Neural cell (in vitro differentiated cells): ENCODE measurements at regions not wholly inside any gene's neighbourhood (a gene's known extent, or its start where the extent isn't known, plus 50 kb on each side); places are given as distances from the start of the nearest gene placed in this dataset.

Source experiments
- H2AFZ ChIP-seq: fragments of 200-600, 300-800 bp; sonication (generic), shearing (Covaris generic); 2 replicates; pipeline ENCODE4 v1.6.0; 2014; ENCODE audit warnings: low read depth, mild to moderate bottlenecking, antibody characterized with exemption, low read length, moderate library complexity
- H3F3A ChIP-seq: fragments of 200-600 bp; shearing (Covaris generic); 2 replicates; pipeline ENCODE4 v1.6.1; 2016; ENCODE audit warnings: mild to moderate bottlenecking, moderate library complexity, mixed read lengths, antibody characterized with exemption, low read length; ENCODE audit not compliant: insufficient read depth, poor library complexity, severe bottlenecking
- H3K27ac ChIP-seq: fragments of 200-600, 300-800 bp; sonication (generic), shearing (Covaris generic); 2 replicates; pipeline ENCODE4 v1.5.1; 2014; ENCODE audit warnings: mild to moderate bottlenecking, low read length, moderate library complexity
- H3K27me3 ChIP-seq: fragments of 300-800, 200-600 bp; sonication (generic), shearing (Covaris generic); 2 replicates; pipeline ENCODE4 v1.6.0; 2014; ENCODE audit warnings: mild to moderate bottlenecking, low read depth, low read length, moderate library complexity; ENCODE audit not compliant: insufficient read depth
- H3K36me3 ChIP-seq: fragments of 300-800, 200-600 bp; sonication (generic), shearing (Covaris generic); 2 replicates; pipeline ENCODE4 v1.5.1; 2014; ENCODE audit warnings: mild to moderate bottlenecking, antibody characterized with exemption, low read length, moderate library complexity; ENCODE audit not compliant: insufficient read depth
- H3K4me2 ChIP-seq: fragments of 300-800, 200-600 bp; sonication (generic), shearing (Covaris generic); 2 replicates; pipeline ENCODE4 v1.6.0; 2014; ENCODE audit warnings: mild to moderate bottlenecking, low read length
- H3K4me3 ChIP-seq: fragments of 300-800, 200-600 bp; sonication (generic), shearing (Covaris generic); 2 replicates; pipeline ENCODE4 v1.5.1; 2014; ENCODE audit warnings: mild to moderate bottlenecking, low read length, moderate library complexity
- H3K79me2 ChIP-seq: fragments of 200-600 bp; shearing (Covaris generic); replicated peaks from 2 replicates; pipeline ENCODE4 v1.6.0; 2014; ENCODE audit warnings: mild to moderate bottlenecking, low read length, moderate library complexity; ENCODE audit not compliant: insufficient read depth
- H3K9ac ChIP-seq: fragments of 300-800, 200-600 bp; sonication (generic), shearing (Covaris generic); 2 replicates; pipeline ENCODE4 v1.6.1; 2016; ENCODE audit warnings: mild to moderate bottlenecking, low read length, mixed read lengths
- H3K9me2 ChIP-seq: fragments of 200-600 bp; shearing (Covaris generic); 2 replicates; pipeline ENCODE4 v1.6.1; 2016; ENCODE audit warnings: mild to moderate bottlenecking, low read length, mixed read lengths; ENCODE audit not compliant: insufficient read depth
- H3K9me3 ChIP-seq: fragments of 200-600, 300-800 bp; sonication (generic), shearing (Covaris generic); 2 replicates; pipeline ENCODE4 v1.6.1; 2016; ENCODE audit warnings: mild to moderate bottlenecking, mixed run types, low read length, moderate library complexity, mixed read lengths
- H4K20me1 ChIP-seq: fragments of 200-600 bp; shearing (Covaris generic); 2 replicates; pipeline ENCODE4 v1.6.1; 2016; ENCODE audit warnings: mild to moderate bottlenecking, mixed run types; ENCODE audit not compliant: insufficient read depth
- CTCF ChIP-seq: fragments of 450-650 bp; IDR thresholded peaks from 2 replicates; pipeline ENCODE4 v1.5.1; 2014; ENCODE audit warnings: antibody characterized with exemption, mild to moderate bottlenecking, moderate library complexity; ENCODE audit not compliant: poor library complexity, severe bottlenecking
- EP300 ChIP-seq: fragments of 450-650 bp; conservative IDR thresholded peaks from 2 replicates; pipeline ENCODE4 v1.6.1; 2014; ENCODE audit warnings: antibody characterized with exemption, mild to moderate bottlenecking, moderate library complexity; ENCODE audit not compliant: poor library complexity, severe bottlenecking
- EZH2 ChIP-seq: fragments of 200-600, 300-800 bp; shearing (Covaris generic), sonication (generic); IDR thresholded peaks from 2 replicates; pipeline ENCODE4 v1.6.1; 2014; ENCODE audit warnings: antibody characterized with exemption, low read length, borderline replicate concordance, mild to moderate bottlenecking; ENCODE audit not compliant: insufficient read depth, poor library complexity, severe bottlenecking
- MXI1 ChIP-seq: fragments of 450-650 bp; conservative IDR thresholded peaks from 2 replicates; pipeline ENCODE4 v1.6.1; 2014; ENCODE audit warnings: antibody characterized with exemption, mild to moderate bottlenecking; ENCODE audit not compliant: poor library complexity, severe bottlenecking
- POLR2AphosphoS5 ChIP-seq: IDR thresholded peaks from 2 replicates; pipeline ENCODE4 v1.6.1; 2012
- RAD21 ChIP-seq: fragments of 450-650 bp; conservative IDR thresholded peaks from 2 replicates; pipeline ENCODE4 v1.6.1; 2014; ENCODE audit warnings: antibody characterized with exemption, mild to moderate bottlenecking, moderate library complexity
- REST ChIP-seq: IDR thresholded peaks from 2 replicates; pipeline ENCODE4 v1.6.1; 2012; ENCODE audit warnings: borderline replicate concordance
- SMC3 ChIP-seq: fragments of 450-650 bp; conservative IDR thresholded peaks from 2 replicates; pipeline ENCODE4 v1.6.1; 2014; ENCODE audit warnings: antibody characterized with exemption, mild to moderate bottlenecking, moderate library complexity; ENCODE audit not compliant: poor library complexity
- TAF1 ChIP-seq: IDR thresholded peaks from 2 replicates; pipeline ENCODE4 v1.6.1; 2012; ENCODE audit warnings: low read depth

GRCh38 chr4:128663325-128663724 is 146.2 kb upstream of the JADE1 start:
- Histone ChIP-seq H3K4me2 (no peak overlapping the region), H3K9me3 (no peaks in the 10 kb centered on the region), H3K27ac (no peak overlapping the region), H3F3A (no peaks in the 10 kb centered on the region), H4K20me1 (no peaks in the 10 kb centered on the region), H2AFZ (no peak overlapping the region), H3K9ac (no peak overlapping the region), H3K79me2 (no peaks in the 10 kb centered on the region), H3K4me3 (no peak overlapping the region), H3K27me3 (no peaks in the 10 kb centered on the region), H3K36me3 (no peaks in the 10 kb centered on the region), H3K9me2 (no peaks in the 10 kb centered on the region)
- TF ChIP-seq SMC3, result no peak
- TF ChIP-seq MXI1, result no peak
- TF ChIP-seq POLR2AphosphoS5, result no peak
- TF ChIP-seq EZH2, result no peak
- TF ChIP-seq REST, result no peak
- TF ChIP-seq TAF1, result no peak
- no peak for TF ChIP-seq EP300
- no peak for TF ChIP-seq CTCF
- no peak for TF ChIP-seq RAD21

- no peaks in the 10 kb centered on the region for H3K79me2 ChIP-seq
- H3K9ac ChIP-seq, result no peak overlapping the region
- TF ChIP-seq SMC3 (no peak), TAF1 (no peak), EZH2 (no peak), RAD21 (no peak), REST (no peak), EP300 (no peak), POLR2AphosphoS5 (no peak)
- no peak overlapping the region for H3K4me2 ChIP-seq
- H3K4me3 ChIP-seq, result no peak overlapping the region
- no peaks in the 10 kb centered on the region for H3K9me3 ChIP-seq
- H3K9me2 ChIP-seq, result no peaks in the 10 kb centered on the region
- H3F3A ChIP-seq, result no peaks in the 10 kb centered on the region
- H3K27me3 ChIP-seq, result no peaks in the 10 kb centered on the region
- no peak overlapping the region for H2AFZ ChIP-seq
- no peaks in the 10 kb centered on the region for H4K20me1 ChIP-seq
- no peak overlapping the region for H3K27ac ChIP-seq
- H3K36me3 ChIP-seq, result no peaks in the 10 kb centered on the region
Measured at GRCh38 chr4:128661479-128661878, 148.0 kb upstream of the JADE1 start.
